ENCODE measurements at regions not wholly inside any gene's neighbourhood (a gene's known extent, or its start where the extent isn't known, plus 50 kb on each side); places are given as distances from the start of the nearest gene placed in this dataset.

- no peak for DNase-seq (ENCODE audit: low spot score)
- no peak overlapping the region for H3K4me3 ChIP-seq
- H3K27ac ChIP-seq = no peak overlapping the region
- TF ChIP-seq CTCF (IDR thresholded peaks at IDR 0.05) = no peak
Observed at GRCh38 chr18:65522907-65523306, 227.9 kb upstream of the CDH7 start.

- TF ChIP-seq CTCF (IDR thresholded peaks at IDR 0.05) = no peak
Observed at GRCh38 chr18:65516209-65516608, 234.6 kb upstream of the CDH7 start.

GRCh38 chr18:65498605-65499004 lies 252.2 kb upstream of the CDH7 start:
- no peak for DNase-seq (ENCODE audit: low spot score)
- Histone ChIP-seq H3K4me3 (no peak overlapping the region), H3K27ac (no peak overlapping the region)
- no peak for TF ChIP-seq CTCF (IDR thresholded peaks at IDR 0.05)

More at GRCh38 chr18:65516209-65516608, 234.6 kb upstream of the CDH7 start:
- DNase-seq (ENCODE audit: low spot score) = no peak
- Histone ChIP-seq H3K4me3 (no peak overlapping the region), H3K27ac (no peak overlapping the region)

GRCh38 chr18:65487569-65487968 lies 263.2 kb upstream of the CDH7 start:
- Histone ChIP-seq H3K27ac (no peak overlapping the region), H3K4me3 (no peak overlapping the region)
- TF ChIP-seq CTCF (IDR thresholded peaks at IDR 0.05) = no peak
- no peak for DNase-seq (ENCODE audit: low spot score)

- H3K27ac ChIP-seq = no peak overlapping the region
- no peak for TF ChIP-seq CTCF (IDR thresholded peaks at IDR 0.05)
- no peak overlapping the region for H3K4me3 ChIP-seq
- DNase-seq (ENCODE audit: low spot score) = no peak
Observed at GRCh38 chr18:65477455-65477854, 273.4 kb upstream of the CDH7 start.

GRCh38 chr18:65468881-65469280 lies 281.9 kb upstream of the CDH7 start:
- no peak for TF ChIP-seq CTCF (IDR thresholded peaks at IDR 0.05)
- Histone ChIP-seq H3K27ac (no peak overlapping the region), H3K4me3 (no peak overlapping the region)
- DNase-seq (ENCODE audit: low spot score) = no peak

- H3K27ac ChIP-seq = no peak overlapping the region
- DNase-seq (ENCODE audit: low spot score) = no peak
- no peak overlapping the region for H3K4me3 ChIP-seq
- TF ChIP-seq CTCF (IDR thresholded peaks at IDR 0.05) = no peak
Observed at GRCh38 chr18:65464361-65464760, 286.5 kb upstream of the CDH7 start.

Data from coronary artery (tissue), 2 donors.